Bronchial epithelial cell (primary cell): ENCODE measurements at regions not wholly inside any gene's neighbourhood (a gene's known extent, or its start where the extent isn't known, plus 50 kb on each side); places are given as distances from the start of the nearest gene placed in this dataset.

ENCODE experiments used
- DNase-seq: peaks from one replicate; pipeline ENCODE4 v3.0.0-alpha.2; 2010; ENCODE audit warnings: low read depth
- FAIRE-seq: peaks from 2 replicates; lab custom pipeline; 2011; peaks lifted over from hg19 to GRCh38; lab: Jason Lieb, UNC
- H3K27me3 ChIP-seq: 2 replicates; pipeline ENCODE4 v1.5.1; 2011; ENCODE audit warnings: low read length; ENCODE audit not compliant: control insufficient read depth, insufficient read depth
- H3K36me3 ChIP-seq: 2 replicates; pipeline ENCODE4 v1.5.1; 2011; ENCODE audit warnings: low read length; ENCODE audit not compliant: control insufficient read depth, insufficient read depth
- H3K4me3 ChIP-seq: 2 replicates; pipeline ENCODE4 v1.5.1; 2011; ENCODE audit warnings: mild to moderate bottlenecking, low read depth, low read length, control low read depth
- TF ChIP-seq, protein P1 (sequence below): IDR thresholded peaks from 2 replicates; pipeline ENCODE4 v1.5.1; 2011; ENCODE audit warnings: mild to moderate bottlenecking, moderate library complexity, low read length, control low read depth, inconsistent platforms; ENCODE audit not compliant: insufficient read depth, severe bottlenecking

DNA sequence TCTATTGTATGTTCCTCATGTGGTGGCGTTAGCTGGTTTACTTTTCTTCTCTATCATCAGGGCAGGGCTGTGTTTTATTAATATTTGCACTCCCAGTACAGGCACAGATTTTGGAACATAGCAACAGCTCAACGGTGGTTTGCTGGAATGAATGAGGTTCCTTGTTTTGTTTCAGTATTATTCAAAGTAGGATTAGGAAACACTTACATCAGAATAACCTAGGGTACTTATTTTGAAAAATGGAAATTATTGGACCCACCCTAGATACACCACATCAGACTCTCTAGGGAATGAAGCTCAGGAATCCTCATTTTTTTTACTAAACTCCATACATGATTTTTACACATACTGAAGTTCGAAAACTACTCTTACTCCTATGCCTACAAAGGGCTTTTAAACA lies 108.8 kb upstream of the ENPEP start:
- DNase-seq (no peak), FAIRE-seq (no peak)
- H3K36me3 ChIP-seq, result no peaks in the 10 kb centered on the region
- no peaks in the 10 kb centered on the region for H3K27me3 ChIP-seq
- TF ChIP-seq, protein P1, sequence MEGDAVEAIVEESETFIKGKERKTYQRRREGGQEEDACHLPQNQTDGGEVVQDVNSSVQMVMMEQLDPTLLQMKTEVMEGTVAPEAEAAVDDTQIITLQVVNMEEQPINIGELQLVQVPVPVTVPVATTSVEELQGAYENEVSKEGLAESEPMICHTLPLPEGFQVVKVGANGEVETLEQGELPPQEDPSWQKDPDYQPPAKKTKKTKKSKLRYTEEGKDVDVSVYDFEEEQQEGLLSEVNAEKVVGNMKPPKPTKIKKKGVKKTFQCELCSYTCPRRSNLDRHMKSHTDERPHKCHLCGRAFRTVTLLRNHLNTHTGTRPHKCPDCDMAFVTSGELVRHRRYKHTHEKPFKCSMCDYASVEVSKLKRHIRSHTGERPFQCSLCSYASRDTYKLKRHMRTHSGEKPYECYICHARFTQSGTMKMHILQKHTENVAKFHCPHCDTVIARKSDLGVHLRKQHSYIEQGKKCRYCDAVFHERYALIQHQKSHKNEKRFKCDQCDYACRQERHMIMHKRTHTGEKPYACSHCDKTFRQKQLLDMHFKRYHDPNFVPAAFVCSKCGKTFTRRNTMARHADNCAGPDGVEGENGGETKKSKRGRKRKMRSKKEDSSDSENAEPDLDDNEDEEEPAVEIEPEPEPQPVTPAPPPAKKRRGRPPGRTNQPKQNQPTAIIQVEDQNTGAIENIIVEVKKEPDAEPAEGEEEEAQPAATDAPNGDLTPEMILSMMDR, result no peak
- H3K4me3 ChIP-seq, result no peak overlapping the region

DNA sequence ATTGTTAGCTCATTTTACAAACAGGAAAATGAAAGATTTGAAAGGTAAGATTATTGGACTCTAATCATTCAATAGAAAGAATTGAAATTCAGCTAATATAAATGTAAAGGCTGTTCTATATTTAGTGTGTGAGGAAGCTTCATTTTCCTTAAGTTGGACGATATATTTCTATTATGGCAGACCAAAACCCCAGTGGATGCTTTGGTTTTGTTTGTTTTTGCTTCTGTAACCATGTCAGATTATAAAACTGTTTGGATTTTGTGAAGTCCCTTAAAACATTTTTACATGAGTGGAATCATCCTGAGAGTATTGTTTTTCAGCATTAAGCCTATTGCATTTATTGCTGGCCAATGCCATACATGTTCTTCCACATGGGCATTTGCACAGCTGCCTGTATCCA lies 110.2 kb upstream of the ENPEP start:
- DNase-seq, result no peak
- TF ChIP-seq, protein P1, result no peak
- no peaks in the 10 kb centered on the region for H3K27me3 ChIP-seq
- no peak for FAIRE-seq
- no peaks in the 10 kb centered on the region for H3K36me3 ChIP-seq
- H3K4me3 ChIP-seq, result no peak overlapping the region

DNA sequence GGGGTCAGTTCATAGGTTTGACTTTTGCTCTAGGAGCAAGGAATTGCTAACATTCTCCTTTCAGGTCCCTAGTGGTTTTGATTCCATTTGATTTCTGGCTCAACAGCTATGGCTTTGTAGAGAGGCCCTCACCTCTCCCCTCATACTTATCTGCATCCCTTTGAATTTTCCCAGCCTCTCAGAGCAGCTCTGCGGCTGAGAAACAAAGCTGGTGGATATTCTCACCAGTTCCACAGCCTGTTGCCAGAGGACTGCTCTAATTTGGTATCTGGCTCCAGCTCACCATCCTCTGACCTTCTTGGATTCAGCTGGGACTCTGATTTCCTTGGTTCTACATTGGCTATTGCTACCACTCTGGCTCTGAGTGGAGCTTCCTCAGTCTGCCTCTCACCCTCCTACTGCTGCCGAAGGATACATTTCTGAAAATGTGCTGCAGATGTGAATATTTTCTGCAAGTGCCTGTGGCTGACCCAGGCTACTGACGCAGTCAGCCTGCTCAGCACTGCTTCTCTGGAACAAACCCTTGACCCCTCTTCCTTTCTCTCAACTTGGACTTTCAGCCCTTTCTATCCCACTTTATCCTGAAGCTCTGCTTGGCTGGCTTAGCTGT lies 110.9 kb upstream of the ENPEP start:
- FAIRE-seq (no peak), DNase-seq (no peak)
- TF ChIP-seq, protein P1, result no peak
- no peak overlapping the region for H3K4me3 ChIP-seq
- H3K36me3 ChIP-seq, result no peaks in the 10 kb centered on the region
- no peaks in the 10 kb centered on the region for H3K27me3 ChIP-seq

DNA sequence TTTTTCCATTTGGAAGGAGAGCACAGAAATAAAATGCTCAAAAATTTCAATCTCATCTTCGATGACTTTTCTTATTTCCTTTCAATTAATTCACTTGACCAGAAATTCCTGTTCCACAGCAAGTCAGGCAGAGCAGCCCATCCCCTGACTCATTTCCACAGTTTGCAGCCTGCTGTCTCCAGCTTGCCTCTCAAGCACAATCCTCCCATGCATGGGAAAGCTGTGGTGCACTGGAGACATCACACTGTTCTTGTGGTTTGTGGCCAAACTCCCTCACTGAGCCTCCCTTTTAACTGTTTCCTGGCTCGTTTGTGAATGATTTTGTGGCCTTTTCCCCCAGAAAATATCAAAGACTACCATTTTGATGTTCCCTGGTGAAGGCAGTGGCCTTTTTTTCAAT lies 114.0 kb upstream of the ENPEP start:
- FAIRE-seq (no peak), DNase-seq (peak; percentile 73)
- Histone ChIP-seq H3K27me3 (no peaks in the 10 kb centered on the region), H3K36me3 (no peaks in the 10 kb centered on the region), H3K4me3 (no peak overlapping the region)
- TF ChIP-seq, protein P1, result no peak

- no peak for FAIRE-seq
- no peaks in the 10 kb centered on the region for H3K27me3 ChIP-seq
- H3K36me3 ChIP-seq, result no peaks in the 10 kb centered on the region
- no peak for DNase-seq
- TF ChIP-seq, protein P1, result no peak
- H3K4me3 ChIP-seq, result no peak overlapping the region
Observed at GRCh38 chr4:110359076-110359475, 116.9 kb upstream of the ENPEP start.

- TF ChIP-seq, protein P1, result no peak
Observed at GRCh38 chr4:110357521-110357920, 118.4 kb upstream of the ENPEP start.

More at GRCh38 chr4:110357521-110357920, 118.4 kb upstream of the ENPEP start:
- no peak for DNase-seq
- Histone ChIP-seq H3K4me3 (no peak overlapping the region), H3K36me3 (no peaks in the 10 kb centered on the region), H3K27me3 (no peaks in the 10 kb centered on the region)
- no peak for FAIRE-seq
